GDM1 (cell line): ENCODE measurements at regions not wholly inside any gene's neighbourhood (a gene's known extent, or its start where the extent isn't known, plus 50 kb on each side); places are given as distances from the start of the nearest gene placed in this dataset.

Source experiments
- DNase-seq: peaks from one replicate; lab custom pipeline; 2025; lab: John Stamatoyannopoulos, UW

GRCh38 chr7:18250133-18250532, 222.5 kb upstream of the PRPS1L1 start:
- DNase-seq, result no peak

DNA sequence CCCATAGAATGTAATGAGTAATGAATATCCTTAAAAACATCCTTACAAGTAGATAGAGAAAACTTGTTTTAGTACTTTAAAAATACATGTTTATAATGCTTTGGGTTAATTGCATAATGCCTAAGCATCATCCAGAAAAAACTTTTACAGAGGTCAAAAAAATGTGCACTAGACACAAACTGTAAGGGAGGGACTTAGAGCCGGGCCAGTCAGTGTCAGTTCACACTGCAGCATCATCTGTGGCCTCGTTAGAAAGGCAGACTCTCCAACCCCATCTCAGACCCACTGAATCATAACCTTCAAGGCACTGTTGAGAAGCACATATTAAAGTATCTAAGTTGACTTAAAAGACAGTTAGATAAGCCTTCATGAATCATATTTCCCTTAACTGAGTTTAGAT, 230.1 kb upstream of the PRPS1L1 start:
- DNase-seq, result no peak

DNA sequence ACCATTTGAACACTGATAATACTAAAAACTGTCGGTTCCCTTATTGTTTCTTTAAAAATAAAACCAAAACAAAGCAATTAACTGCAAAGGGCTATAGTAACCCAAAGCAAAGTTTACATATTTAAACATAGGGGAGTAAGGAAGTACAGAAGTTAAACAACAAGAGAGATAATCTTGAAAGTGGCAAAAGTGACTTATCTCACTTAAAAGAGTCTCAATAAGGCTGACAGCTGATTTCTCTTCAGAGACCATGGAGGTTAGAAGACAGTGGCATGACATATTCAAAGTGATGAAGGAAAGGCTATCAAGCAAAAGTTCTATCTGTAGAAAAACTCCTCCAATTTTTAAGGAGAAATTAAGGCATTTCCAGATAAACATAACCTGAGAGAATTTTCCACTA, 233.5 kb upstream of the HDAC9 start:
- DNase-seq, result no peak

DNA sequence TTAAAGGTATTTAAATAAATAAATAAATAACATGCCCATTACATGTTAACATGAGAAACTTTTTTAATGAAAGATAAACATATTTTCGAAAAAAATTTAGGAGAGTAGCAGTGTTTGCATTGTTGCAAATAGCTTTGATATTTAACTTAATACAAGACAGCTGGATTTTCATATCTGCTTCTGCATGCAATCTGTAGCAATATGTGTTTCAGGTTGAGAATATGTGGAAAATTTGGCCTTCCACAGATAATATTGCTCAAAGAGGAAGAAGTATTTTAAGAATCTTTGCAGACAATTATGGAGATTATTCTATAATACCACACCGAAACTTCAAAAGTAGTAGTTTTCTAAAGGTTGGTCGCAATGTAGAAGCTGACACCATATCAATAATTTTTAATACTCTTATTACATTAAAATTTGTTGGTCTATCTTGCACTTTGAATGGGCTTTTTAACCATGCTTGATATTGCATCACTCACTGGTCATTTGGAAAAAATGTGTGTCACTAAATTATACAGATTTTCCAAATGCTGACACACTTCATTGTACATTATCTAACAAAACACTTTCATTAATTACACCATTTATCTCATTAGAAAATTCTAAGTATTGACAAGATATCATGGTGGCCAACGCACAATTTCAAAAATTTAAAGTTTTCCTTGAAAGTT, 229.8 kb upstream of the HDAC9 start:
- DNase-seq, result no peak

DNA sequence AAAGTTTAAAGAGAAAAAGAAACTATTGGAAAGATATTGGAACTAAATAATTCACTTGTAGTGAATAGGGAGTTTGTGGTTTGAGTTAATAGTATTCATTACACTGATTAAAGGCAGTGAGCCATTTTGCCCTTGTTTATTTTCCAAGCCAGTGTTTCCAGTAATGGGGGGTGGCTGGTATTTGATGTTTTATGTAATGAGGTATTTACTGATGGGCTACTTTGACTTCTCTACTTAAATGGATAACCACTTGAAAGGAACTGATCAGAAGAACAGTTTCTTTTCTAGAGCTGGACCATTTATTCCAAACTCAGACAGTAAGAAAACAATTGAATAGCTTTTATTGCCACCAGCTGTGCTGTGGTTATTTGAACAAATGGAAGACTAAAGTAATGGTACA, 227.0 kb upstream of the HDAC9 start:
- DNase-seq, result no peak

DNA sequence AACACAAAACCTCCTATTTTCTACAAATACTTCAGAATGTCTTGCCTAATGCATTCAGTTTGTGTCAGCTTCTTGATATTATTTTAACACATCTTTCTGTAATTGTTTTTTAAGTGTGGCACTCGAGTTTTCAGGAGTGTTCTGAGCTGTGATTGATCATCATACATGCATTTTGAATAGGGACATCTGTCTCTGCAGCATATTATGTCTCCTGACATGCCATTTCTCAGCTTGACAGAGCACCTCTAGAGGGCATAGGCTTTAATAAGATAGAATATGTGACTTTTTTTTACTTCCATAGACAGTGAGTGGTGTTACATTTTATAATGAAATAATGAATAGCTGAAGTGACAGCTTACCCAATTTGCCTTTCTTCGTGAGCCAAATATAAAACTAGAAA, 219.2 kb upstream of the HDAC9 start:
- DNase-seq, result no peak

- no peak for DNase-seq
These were observed 217.2 kb upstream of the HDAC9 start for GRCh38 chr7:18278316-18278715.

DNA sequence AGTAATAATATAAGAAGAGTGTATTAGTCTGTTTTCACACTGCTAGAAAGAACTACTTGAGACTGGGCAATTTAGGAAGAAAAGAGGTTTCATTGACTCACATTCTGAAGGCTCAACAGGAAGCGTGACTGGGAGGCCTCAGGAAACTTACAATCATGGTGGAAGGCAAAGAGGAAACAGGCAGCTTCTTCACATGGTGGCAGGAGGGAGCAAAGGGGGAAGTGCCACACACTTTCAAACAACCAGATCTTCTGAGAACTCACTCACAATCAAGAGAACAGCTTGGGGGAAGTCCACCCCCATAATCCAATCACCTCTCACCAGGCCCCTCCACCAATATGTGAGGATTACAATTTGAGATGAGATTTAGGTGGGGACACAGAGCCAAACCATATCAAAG, 212.5 kb upstream of the HDAC9 start:
- DNase-seq, result no peak

- no peak for DNase-seq
These were observed 208.1 kb upstream of the HDAC9 start for GRCh38 chr7:18287482-18287881.

GRCh38 chr7:18288322-18289037, 207.1 kb upstream of the HDAC9 start:
- no peak for DNase-seq

DNA sequence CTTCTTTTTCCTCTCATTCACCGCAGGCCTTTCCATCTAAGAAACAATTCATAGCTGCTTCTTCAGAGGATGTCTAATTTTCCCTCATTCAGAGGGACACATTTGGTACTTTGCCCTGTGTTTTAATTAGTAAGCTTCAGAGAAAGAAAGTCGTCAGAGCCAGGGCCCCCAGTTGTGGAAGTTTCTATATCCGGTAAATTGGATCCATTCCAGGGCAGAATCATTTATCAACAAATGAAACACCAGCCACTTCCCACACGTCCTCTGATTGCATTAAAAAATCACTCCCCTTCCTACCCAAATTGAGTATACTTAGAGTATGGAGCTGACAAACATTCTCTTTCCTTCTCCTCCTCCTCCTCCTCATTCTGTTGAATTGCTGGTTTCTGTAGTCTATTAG, 205.8 kb upstream of the HDAC9 start:
- no peak for DNase-seq

GRCh38 chr7:18290223-18290622, 205.3 kb upstream of the HDAC9 start:
- DNase-seq, result no peak

GRCh38 chr7:18290865-18291264, 204.7 kb upstream of the HDAC9 start:
- no peak for DNase-seq

GRCh38 chr7:18292584-18292983, 203.0 kb upstream of the HDAC9 start:
- DNase-seq, result no peak

GRCh38 chr7:18293759-18294158, 201.8 kb upstream of the HDAC9 start:
- DNase-seq, result no peak

GRCh38 chr7:18294411-18294810, 201.1 kb upstream of the HDAC9 start:
- DNase-seq, result no peak

GRCh38 chr7:18295781-18296423, 199.6 kb upstream of the HDAC9 start:
- no peak for DNase-seq

DNA sequence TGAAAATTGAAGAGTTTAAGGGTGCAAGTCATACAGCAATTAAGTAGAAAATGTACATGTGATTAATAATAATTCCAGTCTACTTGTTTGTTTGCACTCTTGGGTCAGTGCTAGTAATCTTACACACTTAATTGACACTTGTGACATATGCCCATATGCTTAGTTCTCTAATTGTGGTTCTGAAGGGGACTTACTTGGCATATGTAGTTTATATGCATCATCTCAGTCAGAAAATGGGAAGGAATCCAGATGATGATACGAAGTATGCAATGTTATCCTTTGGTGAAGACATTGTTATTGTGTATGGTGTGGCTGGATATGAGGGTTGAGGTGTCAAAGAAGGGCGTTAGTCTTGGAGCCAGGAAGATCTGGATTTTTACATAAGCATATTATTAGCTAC, 193.5 kb upstream of the HDAC9 start:
- DNase-seq, result no peak

GRCh38 chr7:18305866-18306265, 189.7 kb upstream of the HDAC9 start:
- no peak for DNase-seq

GRCh38 chr7:18306696-18307095, 188.9 kb upstream of the HDAC9 start:
- no peak for DNase-seq

DNA sequence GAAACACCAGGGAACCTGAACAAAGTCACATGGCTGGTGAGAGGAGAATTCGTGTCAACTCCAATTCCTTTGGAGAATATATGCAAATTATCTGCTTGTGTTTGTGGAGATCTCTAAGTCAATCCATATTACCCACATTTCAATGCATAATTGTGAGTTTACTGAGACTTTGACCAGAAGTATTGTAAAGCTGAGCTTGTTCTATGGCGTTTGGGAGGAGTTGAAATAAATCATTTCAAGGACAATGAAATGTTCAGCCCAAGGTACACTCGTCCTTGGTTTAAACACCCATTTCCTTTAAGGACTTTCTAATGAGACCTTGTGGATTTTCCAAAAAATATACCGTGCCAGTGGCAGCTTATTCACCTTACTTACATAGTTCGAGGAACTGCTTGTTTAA, 186.6 kb upstream of the HDAC9 start:
- no peak for DNase-seq

DNA sequence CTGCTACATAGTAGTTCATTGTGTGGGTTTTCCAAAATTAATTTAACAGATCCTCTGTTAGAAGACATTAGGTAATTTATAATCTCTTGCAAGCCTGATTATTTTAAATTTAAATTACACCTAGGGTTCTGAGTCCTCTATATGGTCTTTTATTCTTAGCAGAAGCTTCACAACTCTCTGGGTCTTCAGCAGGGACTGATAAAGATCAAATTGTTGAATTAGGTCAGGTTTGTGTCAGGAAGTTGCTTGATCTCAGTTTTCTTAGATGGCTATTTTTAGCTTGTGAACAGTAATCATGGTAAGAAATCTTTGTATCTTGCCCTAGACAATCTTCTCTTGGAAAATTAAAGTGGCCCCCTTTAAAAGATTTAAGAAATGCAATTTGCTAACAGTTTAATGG, 183.1 kb upstream of the HDAC9 start:
- DNase-seq, result no peak

- no peak for DNase-seq
These were observed 181.6 kb upstream of the HDAC9 start for GRCh38 chr7:18313965-18314364.

DNA sequence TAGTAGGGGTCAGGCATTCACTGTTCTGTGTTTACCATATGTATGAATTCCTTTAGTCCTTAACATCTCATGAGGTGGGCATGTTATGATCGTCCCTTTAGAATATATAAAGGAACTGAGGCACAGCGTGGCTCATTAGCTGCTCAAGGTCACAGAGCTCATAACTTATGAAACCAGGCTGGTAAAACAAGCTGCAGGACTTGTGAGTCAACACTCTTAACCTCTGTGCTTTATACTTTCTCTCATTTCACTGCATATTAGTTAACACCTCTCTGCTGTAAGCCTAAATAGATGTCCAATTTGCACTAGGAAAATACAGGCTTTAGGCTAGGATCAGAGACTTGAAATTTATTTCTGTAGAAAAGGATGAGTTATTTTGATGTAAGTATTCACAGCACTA, 180.3 kb upstream of the HDAC9 start:
- no peak for DNase-seq
